ENCODE measurements at regions not wholly inside any gene's neighbourhood (a gene's known extent, or its start where the extent isn't known, plus 50 kb on each side); places are given as distances from the start of the nearest gene placed in this dataset.
A peak's percentile ranks its signal among the peaks of the same experiment; 100 is the strongest.

DNA sequence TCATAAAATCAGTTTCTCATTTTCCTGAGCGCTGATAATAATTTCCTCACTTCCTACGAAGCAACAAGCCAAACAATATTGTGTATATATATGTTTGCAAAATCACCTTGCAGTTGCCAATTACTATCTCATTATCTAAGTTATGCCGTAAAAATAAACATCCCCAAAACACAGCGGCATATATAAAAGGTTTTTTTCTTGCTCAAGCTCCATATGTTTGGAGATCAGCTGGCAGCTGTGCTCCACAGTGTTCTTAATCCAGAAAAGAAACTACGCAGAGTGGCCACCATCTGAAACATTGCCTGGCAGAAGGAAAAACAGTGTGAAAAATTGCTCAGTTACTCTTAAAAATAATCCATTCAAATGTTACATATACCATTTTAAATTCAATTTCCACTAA, 951.4 kb downstream of the PLOD2 start:
- intact Hi-C loops (cut with micrococcal nuclease; ENCODE audit: unreplicated experiment), result no loop called here
- Histone ChIP-seq H3K27ac (ENCODE audit: low read depth, low read length, poor library complexity, severe bottlenecking) (no peak overlapping the region), H3K4me3 (ENCODE audit: low read depth, low read length, poor library complexity, severe bottlenecking) (no peak overlapping the region), H3K36me3 (ENCODE audit: insufficient read depth, low read length, poor library complexity, severe bottlenecking) (no peaks in the 10 kb centered on the region), H3K9me3 (ENCODE audit: low read depth, low read length, poor library complexity, severe bottlenecking) (no peaks in the 10 kb centered on the region), H3K4me1 (ENCODE audit: insufficient read depth, low read length, poor library complexity, severe bottlenecking) (no peaks in the 10 kb centered on the region), H3K27me3 (replicated peaks; ENCODE audit: insufficient read depth, low read depth, low read length, poor library complexity) (no peaks in the 10 kb centered on the region)
- no TSS peak for BruUV-seq (replicated peaks)
- TF ChIP-seq EZH2 (IDR thresholded peaks at IDR 0.05; ENCODE audit: borderline replicate concordance, low read depth, low read length, poor library complexity, severe bottlenecking), result no peak
- TF ChIP-seq, protein P1, sequence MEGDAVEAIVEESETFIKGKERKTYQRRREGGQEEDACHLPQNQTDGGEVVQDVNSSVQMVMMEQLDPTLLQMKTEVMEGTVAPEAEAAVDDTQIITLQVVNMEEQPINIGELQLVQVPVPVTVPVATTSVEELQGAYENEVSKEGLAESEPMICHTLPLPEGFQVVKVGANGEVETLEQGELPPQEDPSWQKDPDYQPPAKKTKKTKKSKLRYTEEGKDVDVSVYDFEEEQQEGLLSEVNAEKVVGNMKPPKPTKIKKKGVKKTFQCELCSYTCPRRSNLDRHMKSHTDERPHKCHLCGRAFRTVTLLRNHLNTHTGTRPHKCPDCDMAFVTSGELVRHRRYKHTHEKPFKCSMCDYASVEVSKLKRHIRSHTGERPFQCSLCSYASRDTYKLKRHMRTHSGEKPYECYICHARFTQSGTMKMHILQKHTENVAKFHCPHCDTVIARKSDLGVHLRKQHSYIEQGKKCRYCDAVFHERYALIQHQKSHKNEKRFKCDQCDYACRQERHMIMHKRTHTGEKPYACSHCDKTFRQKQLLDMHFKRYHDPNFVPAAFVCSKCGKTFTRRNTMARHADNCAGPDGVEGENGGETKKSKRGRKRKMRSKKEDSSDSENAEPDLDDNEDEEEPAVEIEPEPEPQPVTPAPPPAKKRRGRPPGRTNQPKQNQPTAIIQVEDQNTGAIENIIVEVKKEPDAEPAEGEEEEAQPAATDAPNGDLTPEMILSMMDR (conservative IDR thresholded peaks at IDR 0.05; ENCODE audit: low read depth, low read length), result no peak
- no peak for DNase-seq (ENCODE audit: low spot score)
- POLR2A ChIA-PET (ENCODE audit: low non-redundant PET), result no interaction called here
- CTCF ChIA-PET, result no interaction called here

DNA sequence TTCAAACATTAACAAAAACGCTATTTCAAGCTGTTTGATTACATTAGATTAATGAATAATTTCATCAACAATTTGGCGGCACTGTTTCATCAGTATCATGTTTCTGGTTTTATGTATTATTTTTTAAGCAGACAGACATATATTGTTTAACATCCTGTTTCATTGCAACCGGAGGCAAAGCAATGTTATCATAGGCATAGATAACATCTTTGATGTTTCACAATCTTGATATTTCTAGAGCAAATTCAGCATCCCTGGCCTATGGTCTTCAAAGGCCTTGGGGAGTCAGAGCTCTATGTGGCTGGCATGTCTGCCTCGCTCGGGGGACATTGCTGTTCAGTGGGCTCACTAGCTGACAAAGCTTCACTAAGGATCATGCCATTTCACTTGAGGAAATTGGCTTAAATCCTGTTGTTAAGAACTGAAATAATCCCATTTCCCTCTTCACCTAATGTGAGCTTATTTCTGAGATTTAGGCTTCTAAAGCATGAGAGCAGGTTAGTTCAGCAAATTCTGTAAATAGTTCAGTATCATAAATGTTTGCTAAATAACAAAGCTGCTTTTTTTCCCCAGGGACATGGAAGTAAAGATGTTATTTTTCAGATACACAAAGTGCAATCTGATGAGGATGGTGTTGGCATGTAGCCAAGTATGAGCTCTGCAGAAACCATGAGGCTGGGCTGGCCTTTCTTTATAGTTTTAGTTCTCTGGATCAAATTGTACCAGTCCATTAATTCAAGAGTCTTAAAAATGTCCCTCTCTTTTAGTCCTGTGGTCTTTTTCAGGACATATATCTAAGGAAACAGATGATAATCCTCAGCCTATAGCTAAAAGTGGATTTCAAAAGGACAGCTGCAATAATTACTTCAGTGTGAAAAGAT, 941.4 kb downstream of the PLOD2 start:
- H3K4me1 ChIP-seq (ENCODE audit: insufficient read depth, low read length, poor library complexity, severe bottlenecking), result peaks cover 24% of the 10 kb centered on the region
- no peaks in the 10 kb centered on the region for H3K27me3 ChIP-seq (replicated peaks; ENCODE audit: insufficient read depth, low read depth, low read length, poor library complexity)
- no TSS peak for BruUV-seq (replicated peaks)
- H3K4me3 ChIP-seq (ENCODE audit: low read depth, low read length, poor library complexity, severe bottlenecking), result no peak overlapping the region
- peak; percentile 93 for DNase-seq (ENCODE audit: low spot score)
- TF ChIP-seq EZH2 (IDR thresholded peaks at IDR 0.05; ENCODE audit: borderline replicate concordance, low read depth, low read length, poor library complexity, severe bottlenecking), result no peak
- TF ChIP-seq, protein P1 (conservative IDR thresholded peaks at IDR 0.05; ENCODE audit: low read depth, low read length), result no peak
- peak overlapping the region; percentile 60 for H3K27ac ChIP-seq (ENCODE audit: low read depth, low read length, poor library complexity, severe bottlenecking)
- no peaks in the 10 kb centered on the region for H3K36me3 ChIP-seq (ENCODE audit: insufficient read depth, low read length, poor library complexity, severe bottlenecking)
- POLR2A ChIA-PET (ENCODE audit: low non-redundant PET), result no interaction called here
- no peaks in the 10 kb centered on the region for H3K9me3 ChIP-seq (ENCODE audit: low read depth, low read length, poor library complexity, severe bottlenecking)
- intact Hi-C loops (cut with micrococcal nuclease; ENCODE audit: unreplicated experiment), result no loop called here
- CTCF ChIA-PET, result no interaction called here

DNA sequence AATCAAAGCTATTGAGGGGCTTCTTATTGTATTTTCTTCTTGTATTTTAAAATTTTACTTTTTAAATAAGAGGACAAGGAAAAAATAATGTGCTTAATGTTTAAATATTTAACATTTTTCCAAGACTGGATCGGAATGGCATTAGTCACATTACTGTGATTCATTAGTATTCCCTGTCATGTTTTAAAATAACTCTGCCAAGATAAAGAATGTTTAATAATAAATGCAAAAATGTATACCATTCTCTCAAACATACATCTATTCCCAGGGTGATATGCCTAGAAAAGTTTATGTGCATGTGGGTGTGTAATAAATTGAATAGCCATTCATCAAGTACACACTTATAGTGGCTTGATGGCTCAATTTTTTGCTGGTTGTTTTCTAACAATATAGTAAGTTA, 936.1 kb downstream of the PLOD2 start:
- POLR2A ChIA-PET (ENCODE audit: low non-redundant PET), result no interaction called here
- H3K27me3 ChIP-seq (replicated peaks; ENCODE audit: insufficient read depth, low read depth, low read length, poor library complexity), result no peaks in the 10 kb centered on the region
- H3K36me3 ChIP-seq (ENCODE audit: insufficient read depth, low read length, poor library complexity, severe bottlenecking), result no peaks in the 10 kb centered on the region
- TF ChIP-seq, protein P1 (conservative IDR thresholded peaks at IDR 0.05; ENCODE audit: low read depth, low read length), result no peak
- TF ChIP-seq EZH2 (IDR thresholded peaks at IDR 0.05; ENCODE audit: borderline replicate concordance, low read depth, low read length, poor library complexity, severe bottlenecking), result no peak
- H3K27ac ChIP-seq (ENCODE audit: low read depth, low read length, poor library complexity, severe bottlenecking), result no peak overlapping the region
- H3K9me3 ChIP-seq (ENCODE audit: low read depth, low read length, poor library complexity, severe bottlenecking), result no peaks in the 10 kb centered on the region
- CTCF ChIA-PET, result no interaction called here
- H3K4me3 ChIP-seq (ENCODE audit: low read depth, low read length, poor library complexity, severe bottlenecking), result no peak overlapping the region
- intact Hi-C loops (cut with micrococcal nuclease; ENCODE audit: unreplicated experiment), result no loop called here
- peaks cover 9% of the 10 kb centered on the region for H3K4me1 ChIP-seq (ENCODE audit: insufficient read depth, low read length, poor library complexity, severe bottlenecking)
- no TSS peak for BruUV-seq (replicated peaks)
- DNase-seq (ENCODE audit: low spot score), result no peak

Data from A673 (cell line).